Mucosa of gallbladder (tissue), 1 donor: ENCODE measurements at regions not wholly inside any gene's neighbourhood (a gene's known extent, or its start where the extent isn't known, plus 50 kb on each side); places are given as distances from the start of the nearest gene placed in this dataset.

Experiments
- DNase-seq: peaks from one replicate; pipeline ENCODE4 v3.0.0-alpha.2; 2020; ENCODE audit warnings: low spot score
- donor health status: DM: no; HTN: no; CAD: no.

DNA sequence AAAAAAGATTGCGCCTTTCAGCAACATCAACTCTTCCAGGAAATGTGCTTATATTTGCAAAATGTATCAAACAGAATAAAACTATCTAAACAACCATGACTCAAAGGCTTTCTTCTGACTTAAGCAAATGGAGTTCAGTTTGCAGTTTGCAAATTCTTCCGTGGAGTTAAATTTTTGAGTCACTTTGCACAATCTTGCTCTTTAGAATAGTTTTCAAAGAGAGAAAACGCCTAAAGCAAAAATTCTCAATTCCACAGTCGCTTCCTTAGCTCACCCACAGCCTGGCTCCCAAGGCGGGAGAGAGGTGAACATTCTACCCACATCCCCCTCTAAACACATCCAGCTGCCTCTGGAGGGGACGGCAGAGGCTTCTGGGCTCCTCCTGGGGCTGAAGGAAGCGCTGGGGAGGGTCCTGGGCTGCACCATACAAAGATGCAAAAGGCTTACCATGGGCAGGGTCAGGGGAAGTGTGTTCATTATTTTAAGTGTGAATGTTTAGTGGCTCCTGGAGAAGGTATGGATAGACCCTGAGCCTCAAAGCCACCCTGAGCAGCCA is 1487.3 kb downstream of the TBC1D22A start:
- no peak for DNase-seq

- no peak for DNase-seq
Observed at GRCh38 chr22:48248901-48249455, 1486.5 kb downstream of the TBC1D22A start.

DNA sequence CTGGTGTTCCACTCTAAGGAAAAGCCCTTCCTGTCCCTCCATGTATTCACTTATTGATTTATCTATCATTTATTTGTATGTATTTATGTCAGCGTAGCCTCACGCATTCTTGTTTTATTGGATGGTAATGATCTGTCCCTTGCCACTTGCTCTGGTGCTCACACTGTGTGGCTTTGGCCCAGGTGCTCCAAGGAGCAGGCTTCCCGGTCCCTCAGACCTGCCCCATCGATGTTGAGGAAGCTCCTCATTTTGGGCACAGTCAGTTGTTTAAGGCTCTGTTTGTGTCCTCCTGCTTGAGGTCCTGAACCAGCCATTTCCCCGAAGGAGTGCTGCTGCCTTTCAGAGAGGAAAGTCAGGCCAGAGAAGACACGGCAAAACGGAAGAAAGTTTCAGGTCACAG is 1485.4 kb downstream of the TBC1D22A start:
- no peak for DNase-seq

DNA sequence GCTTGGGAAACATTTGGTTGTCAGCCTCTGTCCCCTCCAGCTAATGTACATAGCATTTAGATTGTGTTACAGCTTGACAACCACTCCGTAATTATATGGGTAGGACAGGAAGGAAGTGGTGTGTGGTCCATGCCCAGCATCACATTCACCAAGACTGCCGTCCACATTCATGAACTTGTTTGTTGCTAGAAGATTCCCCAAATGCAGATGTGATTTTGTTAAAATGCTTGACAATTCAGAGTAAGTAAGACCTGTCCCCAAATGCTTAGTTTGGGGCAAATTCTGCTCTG is 1482.7 kb downstream of the TBC1D22A start:
- DNase-seq: no peak

DNA sequence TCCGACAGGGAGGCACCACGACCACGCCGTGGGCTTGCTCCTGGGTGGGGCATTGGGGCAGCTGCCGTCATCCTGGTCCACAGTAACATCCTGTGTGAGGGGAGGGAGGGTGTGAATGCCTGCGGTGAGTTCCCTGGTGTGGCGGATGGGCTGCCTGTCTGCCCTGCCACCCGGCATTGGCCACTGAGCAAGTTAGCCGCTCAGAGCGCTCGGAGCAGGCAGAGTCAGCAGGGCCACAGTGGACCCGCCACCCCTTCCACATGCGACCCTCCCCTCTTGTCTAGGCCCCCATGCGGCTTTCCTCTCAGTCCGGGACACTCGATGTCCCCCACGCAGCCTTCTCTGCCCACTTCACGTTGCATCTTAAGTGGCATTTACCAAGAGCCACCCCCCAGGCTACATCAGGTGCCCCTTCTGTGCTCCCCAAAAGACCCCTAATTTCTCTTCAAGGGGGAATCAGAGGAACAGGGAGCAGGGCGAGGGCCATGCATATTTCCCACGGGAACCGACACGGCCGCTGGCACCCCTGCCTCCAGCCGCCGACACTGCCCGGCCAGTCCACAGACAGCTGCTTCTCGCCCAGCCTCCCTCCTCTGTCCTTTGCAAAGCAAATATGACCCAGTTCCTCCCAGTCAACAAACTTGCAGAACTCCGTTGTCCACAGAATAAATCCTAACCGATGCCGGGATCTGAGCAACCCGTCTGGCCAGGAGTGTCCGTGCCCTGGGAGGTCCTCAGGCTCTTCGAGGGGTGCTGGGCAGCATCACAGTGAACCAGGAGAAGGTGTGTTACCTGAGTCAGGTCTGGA is 1482.1 kb downstream of the TBC1D22A start:
- DNase-seq: no peak

DNA sequence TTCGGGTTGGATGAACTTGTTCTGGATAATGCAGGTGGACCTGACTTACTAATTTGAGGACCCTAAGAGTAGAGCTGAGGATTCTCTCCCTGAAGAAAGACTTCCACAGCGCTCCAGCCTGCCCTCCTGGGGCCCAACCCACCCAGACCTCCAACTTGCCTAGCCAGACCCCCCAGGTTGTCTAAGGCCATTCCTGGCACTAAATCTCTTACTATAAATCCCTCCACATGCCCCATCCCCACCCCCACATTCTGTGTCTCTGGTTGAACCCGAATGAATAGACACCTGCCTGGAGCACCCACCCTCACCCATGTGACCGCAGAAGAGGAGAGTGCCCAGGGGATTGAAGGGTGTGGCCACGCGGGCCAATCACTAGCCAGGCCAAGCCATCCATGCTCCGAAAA is 1480.0 kb downstream of the TBC1D22A start:
- no peak for DNase-seq

DNA sequence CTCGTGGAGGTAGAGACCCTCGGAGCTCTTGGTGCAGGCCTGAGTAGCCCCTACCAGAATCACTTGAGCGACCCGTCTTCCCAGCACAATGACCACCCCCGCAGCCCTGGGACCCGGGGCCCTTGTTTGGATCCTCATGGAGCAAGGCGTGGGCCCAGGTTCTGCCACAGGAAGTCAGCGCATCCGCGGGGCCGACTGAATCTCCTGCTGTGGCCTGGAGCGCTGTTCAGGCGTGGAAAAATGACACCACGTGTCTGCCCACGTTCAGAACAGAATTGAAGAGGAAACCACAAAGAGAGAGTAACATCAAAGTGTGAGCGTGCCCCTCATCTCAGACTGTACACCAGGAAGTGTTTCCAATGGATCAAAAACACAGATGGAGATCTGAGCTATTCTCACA is 1479.2 kb downstream of the TBC1D22A start:
- no peak for DNase-seq

- no peak for DNase-seq
Observed at GRCh38 chr22:48240935-48241230, 1478.4 kb downstream of the TBC1D22A start.

- DNase-seq: no peak
Observed at GRCh38 chr22:48240148-48240934, 1477.9 kb downstream of the TBC1D22A start.

- DNase-seq: no peak
Observed at GRCh38 chr22:48239461-48240147, 1477.2 kb downstream of the TBC1D22A start.

GRCh38 chr22:48238966-48239365 is 1476.5 kb downstream of the TBC1D22A start:
- no peak for DNase-seq

GRCh38 chr22:48238284-48238915 is 1476.0 kb downstream of the TBC1D22A start:
- DNase-seq: no peak

- no peak for DNase-seq
Observed at GRCh38 chr22:48237466-48238283, 1475.2 kb downstream of the TBC1D22A start.

DNA sequence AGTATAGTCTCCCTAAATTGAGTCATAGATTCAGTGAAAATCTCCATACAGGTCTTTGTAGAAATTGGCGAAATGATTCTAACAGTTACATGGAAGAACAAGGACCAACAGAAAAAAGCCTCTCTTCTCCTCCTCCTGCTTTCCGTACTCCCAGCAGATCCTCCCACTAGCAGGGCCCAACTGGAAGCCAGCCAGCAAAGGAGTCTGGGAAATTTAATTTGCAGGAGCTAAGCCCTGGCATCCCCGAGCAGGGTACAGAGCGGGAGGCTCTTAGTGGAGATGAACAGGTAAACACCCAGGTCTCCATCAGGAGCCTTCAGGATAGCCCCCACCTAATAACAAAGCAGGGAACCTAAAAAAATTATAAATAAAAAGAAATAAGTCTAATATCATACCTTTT is 1473.8 kb downstream of the TBC1D22A start:
- no peak for DNase-seq

DNA sequence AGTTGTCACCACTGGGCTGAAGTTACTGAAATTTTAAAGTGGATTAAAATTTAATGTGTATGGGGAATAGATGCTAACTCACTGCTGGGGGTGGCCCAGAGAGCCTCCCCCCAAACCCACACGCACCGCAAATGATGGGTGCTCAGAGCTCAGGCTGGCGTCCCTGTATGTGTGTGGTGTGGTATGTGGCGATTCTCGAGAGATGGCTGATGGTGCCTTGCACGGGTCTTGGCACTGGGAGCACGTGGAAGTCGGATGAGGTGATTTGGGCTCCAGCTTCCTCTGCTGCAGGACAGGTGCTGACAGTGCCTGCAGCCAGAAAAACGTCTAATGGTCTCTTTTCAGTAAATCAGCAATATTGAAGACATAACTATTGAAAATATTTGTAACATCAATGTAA is 1473.3 kb downstream of the TBC1D22A start:
- no peak for DNase-seq

GRCh38 chr22:48234011-48234410 is 1471.6 kb downstream of the TBC1D22A start:
- DNase-seq: no peak

GRCh38 chr22:48233586-48233985 is 1471.1 kb downstream of the TBC1D22A start:
- DNase-seq: no peak

- peak; percentile 0 for DNase-seq
Observed at GRCh38 chr22:48228468-48228867, 1466.0 kb downstream of the TBC1D22A start.

DNA sequence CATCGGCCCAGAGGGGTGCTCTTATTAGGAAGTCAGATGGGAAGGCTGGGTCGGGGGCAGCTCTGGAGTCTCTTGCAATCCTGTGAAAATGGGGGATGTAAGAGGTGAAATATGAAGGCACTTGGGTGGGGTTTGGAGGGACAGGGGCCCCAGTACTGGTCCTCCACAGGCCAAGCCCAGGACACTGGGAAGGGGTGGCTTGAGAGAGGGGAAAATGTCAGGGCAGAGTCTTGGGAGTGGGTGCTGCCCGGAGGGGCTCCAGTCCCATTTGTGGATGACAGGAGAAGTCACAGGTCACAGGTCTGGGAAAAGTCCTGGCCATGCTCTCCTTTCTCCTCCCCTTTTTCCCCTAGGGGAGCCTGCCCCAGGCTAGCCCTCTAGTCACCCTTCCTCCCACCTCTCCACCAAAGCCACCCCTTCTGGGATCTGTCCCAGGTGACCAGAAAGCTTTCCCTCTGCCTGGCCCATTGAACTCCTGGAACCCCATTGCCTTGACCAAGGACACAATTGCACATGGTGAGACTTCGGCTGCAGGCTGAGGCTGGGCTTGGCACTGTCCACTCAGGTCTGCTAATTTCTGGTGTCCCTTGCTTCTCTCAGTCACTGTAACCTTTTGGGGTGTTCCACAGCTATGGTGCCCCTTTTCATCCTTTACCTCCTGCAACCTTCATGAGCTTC is 1465.0 kb downstream of the TBC1D22A start:
- DNase-seq: peak; percentile 6
